GM19025 (cell line): ENCODE measurements at regions not wholly inside any gene's neighbourhood (a gene's known extent, or its start where the extent isn't known, plus 50 kb on each side); places are given as distances from the start of the nearest gene placed in this dataset.

Experiments used
- ATAC-seq: cut with Tn5 transposase; IDR thresholded peaks from one replicate; pipeline ENCODE4 v1.9.1; 2021; ENCODE audit warnings: mild to moderate bottlenecking, low read depth, moderate library complexity; ENCODE audit not compliant: unreplicated experiment

GRCh38 chr5:61621202-61621650 lies 289.2 kb downstream of the ZSWIM6 start:
- ATAC-seq: no peak

DNA sequence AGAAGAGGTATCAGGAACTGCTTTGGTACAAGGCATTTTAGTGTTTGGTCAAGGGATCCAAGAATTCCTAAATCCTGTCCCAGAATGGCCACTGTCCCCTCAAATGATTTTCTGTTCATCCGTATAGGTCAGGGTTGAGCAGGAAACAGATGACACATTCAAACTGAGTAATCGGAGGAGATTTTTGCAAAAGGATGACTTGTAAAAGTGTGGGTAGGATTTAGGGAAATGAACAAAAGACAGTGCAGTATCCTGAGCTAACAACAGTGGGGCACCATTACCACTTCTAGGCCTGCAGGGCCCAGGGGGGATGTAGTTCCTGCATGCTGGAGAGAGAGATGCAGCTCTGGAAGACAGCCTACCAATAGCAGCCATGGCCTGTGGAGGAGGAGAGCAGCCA lies 290.1 kb downstream of the ZSWIM6 start:
- ATAC-seq: no peak

GRCh38 chr5:61623401-61624069 lies 291.5 kb downstream of the ZSWIM6 start:
- no peak for ATAC-seq

GRCh38 chr5:61624553-61625136 lies 292.6 kb downstream of the ZSWIM6 start:
- no peak for ATAC-seq

GRCh38 chr5:61625137-61625561 lies 293.1 kb downstream of the ZSWIM6 start:
- no peak for ATAC-seq

DNA sequence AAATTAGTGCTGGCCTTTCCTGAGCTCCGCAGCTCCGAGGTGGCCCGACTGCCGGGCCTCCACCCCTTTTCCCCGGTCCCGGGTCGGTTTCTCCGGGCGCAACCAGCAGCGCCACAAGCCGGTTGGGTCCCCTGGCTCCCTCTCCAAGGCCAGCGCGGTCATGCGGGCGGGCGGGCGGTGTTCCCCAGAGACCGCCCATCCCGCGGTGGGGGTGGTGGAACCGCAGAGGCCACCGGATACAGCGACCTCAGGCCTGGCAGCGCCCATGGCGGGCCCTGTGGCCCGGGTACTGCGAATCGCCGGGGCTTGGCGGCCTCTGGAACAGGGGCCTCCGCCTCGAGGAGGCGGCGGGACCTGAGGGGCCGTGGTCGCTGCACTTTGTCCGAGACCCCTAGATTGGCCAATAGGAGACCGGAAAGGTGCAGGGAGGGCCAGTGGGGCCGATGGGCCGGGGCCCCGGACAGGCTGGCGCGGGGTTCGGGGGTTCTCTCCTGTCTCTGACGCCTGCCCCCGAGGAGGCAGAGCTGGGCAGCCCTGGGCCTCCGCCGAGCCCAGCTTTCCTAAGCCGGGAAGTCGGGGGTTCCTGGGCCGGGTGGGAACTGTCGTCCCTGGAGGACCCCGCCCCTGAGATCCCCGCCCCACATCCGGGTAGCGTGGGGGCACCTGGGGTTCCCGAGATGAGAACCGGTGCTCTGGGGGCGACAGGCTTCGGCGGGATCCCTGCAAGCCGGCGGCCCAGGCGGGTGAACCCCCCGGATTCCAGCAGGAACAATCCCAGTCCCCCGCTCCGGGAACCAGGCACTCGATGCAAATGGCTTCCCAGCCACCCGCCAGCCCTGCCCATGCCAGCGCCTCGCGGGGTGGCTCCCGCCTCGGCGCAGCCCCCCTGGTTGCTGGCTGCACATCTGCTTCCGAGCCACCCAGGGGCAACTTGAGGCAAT lies 293.9 kb downstream of the ZSWIM6 start:
- no peak for ATAC-seq

- ATAC-seq: no peak
Observed at GRCh38 chr5:61626639-61627282, 294.7 kb downstream of the ZSWIM6 start.

DNA sequence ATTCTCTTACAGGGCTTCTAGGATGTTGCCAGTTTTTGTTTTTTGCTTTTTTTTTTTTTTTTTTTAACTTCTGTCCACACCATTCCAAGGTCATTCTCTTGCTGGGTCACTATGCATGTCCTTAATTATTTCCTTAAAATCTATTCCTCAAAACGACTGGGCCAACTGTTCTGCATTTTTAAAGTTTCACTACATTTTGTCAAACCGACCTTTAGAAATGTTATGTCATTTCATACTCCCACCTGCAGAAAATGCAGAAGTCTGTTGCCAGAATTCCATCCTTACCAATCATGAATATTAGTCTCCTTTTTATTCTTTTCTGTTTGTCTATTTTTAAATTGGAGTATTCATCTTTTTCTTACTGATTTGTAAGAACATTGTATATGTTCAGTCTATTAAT lies 295.5 kb downstream of the ZSWIM6 start:
- ATAC-seq: no peak

DNA sequence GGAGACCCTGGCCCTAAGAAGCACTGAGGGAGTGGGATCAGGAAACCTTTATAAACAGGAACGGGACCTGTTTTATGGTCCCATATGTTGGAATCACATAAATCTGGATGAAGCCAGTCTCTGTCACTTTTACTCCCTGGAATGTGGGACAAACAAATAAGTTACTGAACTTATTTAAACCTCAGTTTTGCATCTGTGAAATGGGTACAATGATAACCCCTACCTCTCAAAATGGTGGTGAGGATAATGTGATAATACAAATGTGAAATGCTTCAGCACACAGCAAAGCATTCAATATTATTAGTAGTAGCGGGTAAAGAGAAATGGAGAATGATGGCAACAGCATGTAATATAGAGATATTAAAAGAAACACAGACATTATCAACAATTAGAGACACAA lies 298.9 kb downstream of the ZSWIM6 start:
- ATAC-seq: no peak

- ATAC-seq: no peak
Observed at GRCh38 chr5:61631438-61631941, 299.4 kb downstream of the ZSWIM6 start.

GRCh38 chr5:61632064-61632463 lies 300.0 kb downstream of the ZSWIM6 start:
- ATAC-seq: no peak

GRCh38 chr5:61635271-61635670 lies 303.2 kb downstream of the ZSWIM6 start:
- ATAC-seq: no peak

GRCh38 chr5:61637566-61637965 lies 305.5 kb downstream of the ZSWIM6 start:
- no peak for ATAC-seq

GRCh38 chr5:61638476-61638875 lies 306.4 kb downstream of the ZSWIM6 start:
- ATAC-seq: no peak

DNA sequence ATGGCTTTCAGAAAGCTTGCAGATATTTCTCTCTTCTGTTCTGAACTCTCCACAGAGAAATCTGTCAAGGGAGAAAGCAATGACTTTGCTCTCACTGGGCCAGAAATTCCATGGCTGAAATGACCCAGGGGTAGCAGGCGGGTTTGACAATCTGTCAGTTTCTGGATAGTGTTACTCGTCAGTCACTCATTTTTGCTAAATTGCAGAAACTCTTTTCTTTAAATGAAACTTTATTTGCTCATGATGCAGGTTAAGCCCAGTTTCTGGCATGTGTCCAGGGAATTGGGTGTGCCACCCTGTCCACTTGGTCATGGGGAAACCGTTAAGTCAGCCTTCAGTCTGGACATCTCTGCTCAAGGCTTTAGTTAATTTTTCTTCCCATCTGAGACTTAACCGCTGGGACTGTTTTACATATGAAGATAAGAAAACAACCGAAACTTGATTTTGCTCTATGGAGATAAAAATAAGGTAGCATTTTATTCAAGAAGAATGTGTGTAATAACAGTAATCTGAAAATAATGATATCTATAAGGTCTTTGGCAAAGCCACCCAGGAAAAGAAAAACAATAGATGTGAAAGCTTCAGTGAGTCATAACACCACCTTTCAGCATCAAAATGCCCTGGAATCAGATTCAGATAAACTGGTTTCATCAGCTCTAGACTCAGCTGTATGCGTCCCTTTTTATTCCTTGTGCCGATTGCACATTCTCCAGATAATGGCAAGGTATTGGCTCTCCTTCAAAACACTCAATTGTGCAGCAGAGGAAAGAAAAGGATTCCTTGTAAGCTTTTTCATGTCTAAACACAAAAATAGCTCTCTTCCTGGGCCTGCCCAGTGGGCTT lies 308.3 kb downstream of the ZSWIM6 start:
- ATAC-seq: no peak

- no peak for ATAC-seq
Observed at GRCh38 chr5:61641748-61642565, 309.9 kb downstream of the ZSWIM6 start.

- ATAC-seq: no peak
Observed at GRCh38 chr5:61647672-61648071, 315.6 kb downstream of the ZSWIM6 start.

DNA sequence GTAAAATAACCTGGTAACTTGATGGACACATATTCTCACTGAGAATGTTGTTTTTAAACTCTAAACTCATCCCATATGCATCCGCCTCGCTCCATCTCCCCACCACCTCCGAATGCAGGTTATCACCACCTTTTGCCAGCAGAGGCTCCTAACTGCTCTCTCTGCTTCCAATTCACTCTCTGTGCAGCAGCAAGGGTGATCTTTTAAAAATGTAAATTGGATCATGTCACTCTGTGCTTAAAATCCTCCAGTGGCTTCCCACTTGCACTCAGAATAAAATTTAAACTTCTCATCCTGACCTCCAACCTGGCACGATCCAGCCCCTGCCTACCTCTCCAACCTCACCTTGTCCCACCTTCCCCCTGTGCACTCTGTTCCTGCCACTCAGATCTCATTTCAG lies 317.2 kb downstream of the ZSWIM6 start:
- ATAC-seq: no peak

- no peak for ATAC-seq
Observed at GRCh38 chr5:61649971-61650370, 317.9 kb downstream of the ZSWIM6 start.
